GM12892 (cell line): ENCODE measurements at regions not wholly inside any gene's neighbourhood (a gene's known extent, or its start where the extent isn't known, plus 50 kb on each side); places are given as distances from the start of the nearest gene placed in this dataset.

Experiments
- POLR2A ChIP-seq: IDR thresholded peaks from 2 replicates; pipeline ENCODE4 v1.6.1; 2011; ENCODE audit warnings: low read depth, low read length, control low read depth
- POLR2AphosphoS5 ChIP-seq: IDR thresholded peaks from 2 replicates; pipeline ENCODE4 v1.6.1; 2011; ENCODE audit warnings: low read depth, low read length, control low read depth

DNA sequence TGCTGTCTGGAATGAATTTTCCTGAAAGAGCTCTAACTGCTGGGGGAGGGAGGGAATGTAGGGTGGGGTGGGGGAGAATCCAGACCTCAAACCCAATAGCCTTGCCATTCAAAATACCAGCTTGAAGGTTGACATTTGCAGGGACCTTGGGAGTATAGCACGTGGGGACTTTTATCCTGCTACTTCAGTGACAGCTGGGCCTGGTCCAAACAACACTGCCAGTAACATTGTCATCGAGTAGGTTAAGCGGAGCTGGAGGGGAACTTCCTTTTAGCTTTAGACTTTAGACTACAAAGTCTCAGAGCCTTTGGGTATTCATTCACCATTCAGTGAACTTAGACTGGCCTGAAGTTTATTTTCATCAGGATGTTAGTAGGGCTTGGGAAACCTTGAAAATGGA is 248.7 kb downstream of the MEIS1 start:
- TF ChIP-seq POLR2A (no peak), POLR2AphosphoS5 (no peak)
